Uterus (tissue), 2 donors: ENCODE measurements at regions not wholly inside any gene's neighbourhood (a gene's known extent, or its start where the extent isn't known, plus 50 kb on each side); places are given as distances from the start of the nearest gene placed in this dataset.

Experiments
- POLR2A ChIP-seq, 2 donors: fragments of 450-650 bp; IDR thresholded peaks; one replicate each; pipeline ENCODE4 v1.6.1; 2016; ENCODE audit warnings: antibody characterized with exemption in 2 of 2, mild to moderate bottlenecking in 1 of 2, moderate library complexity in 1 of 2
- TF ChIP-seq, protein P1 (sequence below), 4 experiments: fragments of 200-600 bp in 2 of 4; fragments of 450-650 bp in 2 of 4; sonication (generic) in 2 of 4; IDR thresholded peaks; one replicate each; pipeline ENCODE4 v1.5.1; 2016 to 2019; ENCODE audit warnings: antibody characterized with exemption in 4 of 4, mild to moderate bottlenecking in 2 of 4, moderate library complexity in 1 of 4

DNA sequence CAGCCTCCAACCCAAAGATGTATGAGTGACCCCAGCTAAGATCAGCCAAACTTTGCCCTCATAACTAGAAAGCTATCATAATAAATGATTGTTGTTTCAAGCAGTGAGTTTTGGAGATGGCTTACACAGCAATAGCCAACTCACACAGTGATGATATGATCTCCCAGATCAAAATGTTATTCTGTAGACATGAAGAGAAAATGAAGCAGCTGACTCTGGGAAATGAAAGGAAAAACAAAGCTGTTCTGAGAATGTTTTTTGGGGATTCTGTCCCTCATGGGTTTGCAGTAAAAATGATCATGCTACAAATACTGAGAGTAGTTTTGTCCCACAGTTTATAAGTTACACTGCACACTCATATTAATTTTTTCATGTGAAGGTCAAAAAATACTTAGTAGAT lies 617.8 kb downstream of the MRPL39 start:
- TF ChIP-seq, protein P1, sequence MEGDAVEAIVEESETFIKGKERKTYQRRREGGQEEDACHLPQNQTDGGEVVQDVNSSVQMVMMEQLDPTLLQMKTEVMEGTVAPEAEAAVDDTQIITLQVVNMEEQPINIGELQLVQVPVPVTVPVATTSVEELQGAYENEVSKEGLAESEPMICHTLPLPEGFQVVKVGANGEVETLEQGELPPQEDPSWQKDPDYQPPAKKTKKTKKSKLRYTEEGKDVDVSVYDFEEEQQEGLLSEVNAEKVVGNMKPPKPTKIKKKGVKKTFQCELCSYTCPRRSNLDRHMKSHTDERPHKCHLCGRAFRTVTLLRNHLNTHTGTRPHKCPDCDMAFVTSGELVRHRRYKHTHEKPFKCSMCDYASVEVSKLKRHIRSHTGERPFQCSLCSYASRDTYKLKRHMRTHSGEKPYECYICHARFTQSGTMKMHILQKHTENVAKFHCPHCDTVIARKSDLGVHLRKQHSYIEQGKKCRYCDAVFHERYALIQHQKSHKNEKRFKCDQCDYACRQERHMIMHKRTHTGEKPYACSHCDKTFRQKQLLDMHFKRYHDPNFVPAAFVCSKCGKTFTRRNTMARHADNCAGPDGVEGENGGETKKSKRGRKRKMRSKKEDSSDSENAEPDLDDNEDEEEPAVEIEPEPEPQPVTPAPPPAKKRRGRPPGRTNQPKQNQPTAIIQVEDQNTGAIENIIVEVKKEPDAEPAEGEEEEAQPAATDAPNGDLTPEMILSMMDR (IDR thresholded peaks at IDR 0.05) = no peak
- no peak for TF ChIP-seq POLR2A (IDR thresholded peaks at IDR 0.05)
